ENCODE measurements at regions not wholly inside any gene's neighbourhood (a gene's known extent, or its start where the extent isn't known, plus 50 kb on each side); places are given as distances from the start of the nearest gene placed in this dataset.

DNA sequence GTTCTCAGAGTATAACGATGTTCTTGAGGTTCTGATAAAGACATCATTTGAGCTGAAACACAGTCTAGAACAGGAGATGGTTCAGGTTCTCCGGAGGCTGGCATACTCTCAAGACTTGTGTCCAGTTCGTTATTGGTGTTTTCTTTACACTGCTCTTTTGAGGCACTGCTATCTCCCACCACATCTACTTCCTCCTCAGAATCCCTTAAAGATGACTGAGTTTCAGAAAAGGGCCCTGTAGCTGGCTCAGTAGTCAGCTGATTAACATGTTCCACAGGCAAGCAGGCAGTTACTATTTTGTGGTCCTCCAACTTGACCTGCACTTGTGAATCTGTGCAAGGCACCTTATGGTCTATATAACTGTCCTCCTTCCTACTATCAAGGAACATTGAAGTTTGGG, 50.2 kb downstream of the ZZZ3 start:
- ATAC-seq (ENCODE audit: low FRiP score in 2 of 2), result no peak
- Histone ChIP-seq H3K4me1 (no peaks in the 10 kb centered on the region), H3K27ac (no peak overlapping the region), H3K4me3 (no peak overlapping the region), H3K27me3 (no peaks in the 10 kb centered on the region), H3K36me3 (peaks cover 0 to 52% (median 4%) of the 10 kb centered on the region in 4 donors), H3K9me3 (no peaks in the 10 kb centered on the region)
- WGBS, 2 donors, result 69 to 84% methylated on average over 3 of the region's 3 CpGs
- TF ChIP-seq EP300 (IDR thresholded peaks at IDR 0.05) (no peak), POLR2AphosphoS5 (IDR thresholded peaks at IDR 0.05) (no peak), POLR2A (IDR thresholded peaks at IDR 0.05) (no peak)
- TF ChIP-seq, protein P1, sequence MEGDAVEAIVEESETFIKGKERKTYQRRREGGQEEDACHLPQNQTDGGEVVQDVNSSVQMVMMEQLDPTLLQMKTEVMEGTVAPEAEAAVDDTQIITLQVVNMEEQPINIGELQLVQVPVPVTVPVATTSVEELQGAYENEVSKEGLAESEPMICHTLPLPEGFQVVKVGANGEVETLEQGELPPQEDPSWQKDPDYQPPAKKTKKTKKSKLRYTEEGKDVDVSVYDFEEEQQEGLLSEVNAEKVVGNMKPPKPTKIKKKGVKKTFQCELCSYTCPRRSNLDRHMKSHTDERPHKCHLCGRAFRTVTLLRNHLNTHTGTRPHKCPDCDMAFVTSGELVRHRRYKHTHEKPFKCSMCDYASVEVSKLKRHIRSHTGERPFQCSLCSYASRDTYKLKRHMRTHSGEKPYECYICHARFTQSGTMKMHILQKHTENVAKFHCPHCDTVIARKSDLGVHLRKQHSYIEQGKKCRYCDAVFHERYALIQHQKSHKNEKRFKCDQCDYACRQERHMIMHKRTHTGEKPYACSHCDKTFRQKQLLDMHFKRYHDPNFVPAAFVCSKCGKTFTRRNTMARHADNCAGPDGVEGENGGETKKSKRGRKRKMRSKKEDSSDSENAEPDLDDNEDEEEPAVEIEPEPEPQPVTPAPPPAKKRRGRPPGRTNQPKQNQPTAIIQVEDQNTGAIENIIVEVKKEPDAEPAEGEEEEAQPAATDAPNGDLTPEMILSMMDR (IDR thresholded peaks at IDR 0.05), result no peak
- DNase-seq, result no peak

- H3K4me1 ChIP-seq, result no peaks in the 10 kb centered on the region
- H3K27ac ChIP-seq, result no peak overlapping the region
- no peak overlapping the region for H3K4me3 ChIP-seq
- no peaks in the 10 kb centered on the region for H3K27me3 ChIP-seq
- DNase-seq (no peak), ATAC-seq (ENCODE audit: low FRiP score in 2 of 2) (no peak)
- H3K9me3 ChIP-seq, result no peaks in the 10 kb centered on the region
- WGBS, 2 donors, result 72 to 73% methylated on average over 1 of the region's 1 CpG
- H3K36me3 ChIP-seq, result peaks cover 0 to 52% (median 4%) of the 10 kb centered on the region in 4 donors
- TF ChIP-seq, protein P1 (IDR thresholded peaks at IDR 0.05), result no peak
- TF ChIP-seq POLR2AphosphoS5 (IDR thresholded peaks at IDR 0.05) (no peak), POLR2A (IDR thresholded peaks at IDR 0.05) (no peak)
Measured at GRCh38 chr1:77631751-77632150, 50.7 kb downstream of the ZZZ3 start.

DNA sequence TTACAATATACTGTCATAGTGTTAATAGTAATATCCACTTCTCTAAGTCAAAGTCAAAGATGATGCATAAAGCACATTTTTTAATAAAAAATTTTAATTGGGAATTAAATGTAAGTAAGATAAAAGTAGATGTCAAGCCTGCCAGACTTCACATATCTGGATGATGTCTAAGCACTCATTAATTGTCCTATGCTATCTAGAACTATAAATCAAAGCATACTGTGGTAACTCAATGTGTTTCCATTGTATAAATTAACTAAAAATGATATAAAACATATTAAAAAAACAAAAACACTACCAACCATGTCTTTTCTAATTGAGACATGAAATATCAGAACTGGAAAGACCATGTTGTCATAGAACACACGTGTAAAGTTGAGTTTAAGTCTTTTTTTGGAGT, 51.2 kb downstream of the ZZZ3 start:
- no peak overlapping the region for H3K27ac ChIP-seq
- H3K9me3 ChIP-seq, result no peaks in the 10 kb centered on the region
- WGBS, 2 donors, result 98 to 100% methylated on average over 1 of the region's 1 CpG
- no peaks in the 10 kb centered on the region for H3K27me3 ChIP-seq
- TF ChIP-seq POLR2A (IDR thresholded peaks at IDR 0.05) (no peak), POLR2AphosphoS5 (IDR thresholded peaks at IDR 0.05) (no peak), EP300 (IDR thresholded peaks at IDR 0.05) (no peak)
- TF ChIP-seq, protein P1 (IDR thresholded peaks at IDR 0.05), result no peak
- H3K4me1 ChIP-seq, result no peaks in the 10 kb centered on the region
- H3K4me3 ChIP-seq, result no peak overlapping the region
- peaks cover 0 to 55% (median 4%) of the 10 kb centered on the region in 4 donors for H3K36me3 ChIP-seq
- DNase-seq (no peak), ATAC-seq (ENCODE audit: low FRiP score in 2 of 2) (no peak)

DNA sequence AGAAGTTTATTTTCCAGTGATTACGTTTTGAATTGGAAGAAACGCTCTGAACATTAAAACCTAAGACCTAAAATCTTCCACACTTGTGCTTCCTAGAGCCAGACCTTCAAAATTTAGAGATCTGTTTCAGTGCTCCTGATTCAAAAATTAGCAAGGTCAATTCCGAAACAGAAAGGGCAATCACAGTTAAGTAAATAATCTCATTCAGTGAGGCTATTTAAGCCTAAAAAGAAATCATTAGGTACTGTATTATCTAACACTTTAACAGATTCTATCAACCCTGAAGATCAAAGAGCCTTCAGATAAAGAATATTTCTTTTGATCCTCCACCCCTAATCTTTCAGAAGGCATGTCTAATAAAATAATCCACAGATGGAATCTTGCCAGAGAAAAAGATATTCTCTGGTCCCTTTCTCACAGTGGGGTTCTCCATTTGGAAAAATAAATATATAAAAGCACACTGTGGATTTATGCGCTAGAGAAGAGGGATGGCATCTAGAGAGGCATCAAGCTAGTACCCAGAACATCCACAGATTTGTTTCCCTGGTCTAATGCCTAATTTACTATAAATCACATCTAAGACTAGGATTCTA, 54.4 kb downstream of the ZZZ3 start:
- DNase-seq (no peak), ATAC-seq (ENCODE audit: low FRiP score in 2 of 2) (no peak)
- Histone ChIP-seq H3K4me1 (peaks cover 0 to 3% (median 0%) of the 10 kb centered on the region in 4 donors), H3K9me3 (no peaks in the 10 kb centered on the region), H3K27me3 (no peaks in the 10 kb centered on the region), H3K27ac (no peak overlapping the region), H3K4me3 (no peak overlapping the region), H3K36me3 (peaks cover 0 to 53% (median 4%) of the 10 kb centered on the region in 4 donors)
- TF ChIP-seq EP300 (IDR thresholded peaks at IDR 0.05) (no peak), POLR2AphosphoS5 (IDR thresholded peaks at IDR 0.05) (no peak), POLR2A (IDR thresholded peaks at IDR 0.05) (no peak)
- TF ChIP-seq, protein P1 (IDR thresholded peaks at IDR 0.05), result no peak
- WGBS, 2 donors, result 92% methylated on average over 4 of the region's 4 CpGs

- peak overlapping the region in 1 of 4 donors; percentile 27 for H3K27ac ChIP-seq
- TF ChIP-seq POLR2AphosphoS5 (IDR thresholded peaks at IDR 0.05), result no peak
- ATAC-seq (ENCODE audit: low FRiP score in 2 of 2) (no peak), DNase-seq (no peak)
- H3K9me3 ChIP-seq, result no peaks in the 10 kb centered on the region
- H3K27me3 ChIP-seq, result no peaks in the 10 kb centered on the region
- no peak overlapping the region for H3K4me3 ChIP-seq
- WGBS, 2 donors, result 100% methylated on average over 1 of the region's 1 CpG
- peaks cover 0 to 35% (median 0%) of the 10 kb centered on the region in 4 donors for H3K36me3 ChIP-seq
- H3K4me1 ChIP-seq, result peaks cover 0 to 3% (median 1%) of the 10 kb centered on the region in 4 donors
Measured at GRCh38 chr1:77625250-77625649, 57.2 kb downstream of the ZZZ3 start.
